H1 (cell line): ENCODE measurements at regions not wholly inside any gene's neighbourhood (a gene's known extent, or its start where the extent isn't known, plus 50 kb on each side); places are given as distances from the start of the nearest gene placed in this dataset.

Experiments
- CTCF ChIA-PET: fragments of 300-600 bp; sonication (Branson Sonifier 250); formaldehyde crosslinking; loops from one replicate; lab custom pipeline; 2021; ENCODE audit not compliant: partially characterized antibody; lab: Charles Lee
- POLR2A ChIA-PET: fragments of 300-600 bp; sonication (Branson Sonifier 250); formaldehyde crosslinking; loops from one replicate; lab custom pipeline; 2021; ENCODE audit warnings: inconsistent platforms; ENCODE audit not compliant: partially characterized antibody; lab: Charles Lee
- DNase-seq, 2 experiments: peaks; one replicate each; pipeline versions ENCODE4 v3.0.0 to v3.0.0-alpha.2; 2010 to 2022; ENCODE audit warnings: low spot score in 2 of 2, low read depth in 1 of 2, mixed read lengths in 1 of 2
- FAIRE-seq: peaks from 2 replicates; lab custom pipeline; 2011; peaks lifted over from hg19 to GRCh38; lab: Jason Lieb, UNC
- H2AFZ ChIP-seq: 2 replicates; pipeline ENCODE4 v1.8.1; 2012; ENCODE audit warnings: low read length, inconsistent platforms
- H2AK5ac ChIP-seq: 2 replicates; pipeline ENCODE4 v1.6.1; 2013; ENCODE audit warnings: low read depth, low read length
- H2BK120ac ChIP-seq: replicated peaks from 2 replicates; pipeline ENCODE3; 2013; ENCODE audit warnings: low read depth, low read length, inconsistent platforms
- H2BK12ac ChIP-seq: 2 replicates; pipeline ENCODE4 v1.6.1; 2013; ENCODE audit warnings: low read depth, low read length
- H2BK15ac ChIP-seq: 2 replicates; pipeline ENCODE4 v1.6.1; 2013; ENCODE audit warnings: low read length
- H2BK20ac ChIP-seq: 2 replicates; pipeline ENCODE4 v1.6.1; 2013; ENCODE audit warnings: low read length
- H2BK5ac ChIP-seq: 2 replicates; pipeline ENCODE4 v1.6.1; 2013; ENCODE audit warnings: low read depth, low read length
- H3K14ac ChIP-seq: 2 replicates; pipeline ENCODE4 v1.6.1; 2013; ENCODE audit warnings: inconsistent platforms; ENCODE audit not compliant: insufficient read length
- H3K18ac ChIP-seq: 2 replicates; pipeline ENCODE4 v1.6.1; 2013; ENCODE audit warnings: low read length; ENCODE audit errors: extremely low read depth
- H3K23ac ChIP-seq: 2 replicates; pipeline ENCODE4 v1.6.1; 2013; ENCODE audit warnings: inconsistent platforms; ENCODE audit not compliant: insufficient read length
- H3K23me2 ChIP-seq: 2 replicates; pipeline ENCODE4 v1.6.1; 2013; ENCODE audit warnings: low read depth, low read length
- H3K27ac ChIP-seq: 2 replicates; pipeline ENCODE4 v1.6.1; 2011; ENCODE audit warnings: low read depth, low read length, inconsistent platforms
- H3K27me3 ChIP-seq, 4 experiments: replicated peaks in 1 of 4; 1 replicate in 1 of 4; 2 replicates in 3 of 4; pipeline versions ENCODE4 v1.6.1 to v1.8.1; 2011 to 2013; ENCODE audit warnings: low read length in 3 of 4, mild to moderate bottlenecking in 3 of 4, inconsistent platforms in 2 of 4, mixed read lengths in 2 of 4, moderate library complexity in 1 of 4; ENCODE audit not compliant: control insufficient read depth in 3 of 4, insufficient read depth in 3 of 4; ENCODE audit errors: extremely low read depth in 1 of 4
- H3K36me3 ChIP-seq, 4 experiments: 2 replicates each; pipeline versions ENCODE4 v1.6.1 to v1.8.1; 2011 to 2013; ENCODE audit warnings: mild to moderate bottlenecking in 4 of 4, low read length in 3 of 4, moderate library complexity in 2 of 4, control low read depth in 1 of 4, inconsistent platforms in 1 of 4; ENCODE audit not compliant: insufficient read depth in 4 of 4, control insufficient read depth in 2 of 4
- H3K4ac ChIP-seq: replicated peaks from 2 replicates; pipeline ENCODE3; 2013; ENCODE audit warnings: low read length, low read depth, mixed read lengths, inconsistent platforms; ENCODE audit not compliant: insufficient read length
- H3K4me1 ChIP-seq, 4 experiments: replicated peaks in 1 of 4; 1 replicate in 1 of 4; 2 replicates in 3 of 4; pipeline versions ENCODE4 v1.6.1 to v1.8.1; 2011 to 2013; ENCODE audit warnings: low read length in 3 of 4, inconsistent platforms in 2 of 4, mixed read lengths in 1 of 4; ENCODE audit not compliant: insufficient read depth in 4 of 4, control insufficient read depth in 3 of 4
- H3K4me2 ChIP-seq, 2 experiments: 2 replicates each; pipeline versions ENCODE4 v1.6.1 to v1.8.1; 2011 to 2013; ENCODE audit warnings: low read depth in 2 of 2, low read length in 2 of 2, control low read depth in 1 of 2, inconsistent platforms in 1 of 2, mild to moderate bottlenecking in 1 of 2; ENCODE audit not compliant: insufficient read depth in 1 of 2
- H3K4me3 ChIP-seq, 4 experiments: fragments of 200-600, 300-600 bp in 1 of 4; sonication (generic), shearing (Covaris generic), sonication (Bioruptor Twin) in 1 of 4; 2 replicates each; pipeline versions ENCODE4 v1.5.1 to v1.8.1; 2011 to 2016; ENCODE audit warnings: low read length in 4 of 4, low read depth in 3 of 4, control low read depth in 2 of 4, inconsistent platforms in 2 of 4, mild to moderate bottlenecking in 2 of 4, mixed read lengths in 1 of 4, moderate library complexity in 1 of 4; ENCODE audit not compliant: insufficient read depth in 2 of 4; ENCODE audit errors: extremely low read depth in 1 of 4
- H3K56ac ChIP-seq: replicated peaks from 2 replicates; pipeline ENCODE3; 2013; ENCODE audit warnings: low read depth, mild to moderate bottlenecking, mixed read lengths, low read length, inconsistent platforms; ENCODE audit not compliant: insufficient read length
- H3K79me1 ChIP-seq: 2 replicates; pipeline ENCODE4 v1.6.1; 2013; ENCODE audit warnings: low read depth, low read length, control low read depth
- H3K79me2 ChIP-seq, 2 experiments: 2 replicates each; pipeline versions ENCODE4 v1.6.1 to v1.8.1; 2012 to 2013; ENCODE audit warnings: low read length in 2 of 2, mild to moderate bottlenecking in 2 of 2, inconsistent platforms in 1 of 2; ENCODE audit not compliant: insufficient read depth in 2 of 2, control insufficient read depth in 1 of 2
- H3K9ac ChIP-seq, 4 experiments: replicated peaks in 1 of 4; 1 replicate in 1 of 4; 2 replicates in 3 of 4; pipeline versions ENCODE4 v1.6.1 to v1.8.1; 2011 to 2013; ENCODE audit warnings: low read depth in 3 of 4, low read length in 3 of 4, control low read depth in 2 of 4, mild to moderate bottlenecking in 2 of 4, moderate library complexity in 2 of 4, inconsistent platforms in 1 of 4; ENCODE audit errors: extremely low read depth in 1 of 4
- H3K9me3 ChIP-seq, 2 experiments: 2 replicates each; pipeline versions ENCODE4 v1.6.1 to v1.8.1; 2012 to 2013; ENCODE audit warnings: mild to moderate bottlenecking in 2 of 2, moderate library complexity in 2 of 2, control low read depth in 1 of 2, inconsistent platforms in 1 of 2, low read depth in 1 of 2, low read length in 1 of 2, mixed read lengths in 1 of 2; ENCODE audit not compliant: insufficient read depth in 2 of 2
- H4K20me1 ChIP-seq, 2 experiments: replicated peaks in 1 of 2; 2 replicates each; pipeline versions ENCODE3 to v1.8.1; 2011 to 2013; ENCODE audit warnings: inconsistent platforms in 2 of 2, low read length in 2 of 2, mild to moderate bottlenecking in 1 of 2; ENCODE audit not compliant: insufficient read depth in 2 of 2, control insufficient read depth in 1 of 2
- H4K5ac ChIP-seq: 2 replicates; pipeline ENCODE4 v1.6.1; 2013; ENCODE audit warnings: low read length, low read depth, mixed read lengths, inconsistent platforms; ENCODE audit not compliant: insufficient read length
- H4K8ac ChIP-seq: 2 replicates; pipeline ENCODE4 v1.8.0; 2013; ENCODE audit warnings: mild to moderate bottlenecking, moderate library complexity, low read length, inconsistent platforms; ENCODE audit not compliant: insufficient read depth; ENCODE audit errors: extremely low read depth
- H4K91ac ChIP-seq: replicated peaks from 2 replicates; pipeline ENCODE3; 2013; ENCODE audit warnings: low read length, mixed read lengths, inconsistent platforms; ENCODE audit not compliant: insufficient read length
- ASH2L ChIP-seq: fragments of 200-600, 300-600 bp; sonication (generic); IDR thresholded peaks from one replicate; pipeline ENCODE4 v1.7.1; 2017; ENCODE audit warnings: low read length
- CBX5 ChIP-seq: fragments of 300-800, 300-1000 bp; sonication (generic); IDR thresholded peaks from 2 replicates; pipeline ENCODE4 v1.7.1; 2016; ENCODE audit warnings: antibody characterized with exemption, low read length, low read depth
- GTF2F1 ChIP-seq: IDR thresholded peaks from 2 replicates; pipeline ENCODE4 v1.6.1; 2012; ENCODE audit warnings: low read depth, low read length, improper control_type of control experiment, borderline replicate concordance
- KDM1A ChIP-seq: fragments of 200-600, 300-600 bp; sonication (generic); IDR thresholded peaks from 2 replicates; pipeline ENCODE4 v1.7.1; 2016; ENCODE audit warnings: mild to moderate bottlenecking, low read length, borderline replicate concordance
- NRF1 ChIP-seq: IDR thresholded peaks from 2 replicates; pipeline ENCODE4 v1.6.1; 2011; ENCODE audit warnings: mild to moderate bottlenecking, low read depth, low read length, improper control_type of control experiment
- RBBP5 ChIP-seq: IDR thresholded peaks from 2 replicates; pipeline ENCODE4 v1.7.1; 2012; ENCODE audit warnings: low read depth, mild to moderate bottlenecking, inconsistent platforms, low read length, moderate library complexity, borderline replicate concordance
- SP4 ChIP-seq: IDR thresholded peaks from 2 replicates; pipeline ENCODE4 v1.6.1; 2012; ENCODE audit warnings: low read length, inconsistent platforms
- SRF ChIP-seq: IDR thresholded peaks from 2 replicates; pipeline ENCODE4 v1.6.1; 2011; ENCODE audit warnings: mild to moderate bottlenecking, low read depth, low read length, moderate library complexity
- TAF1 ChIP-seq: IDR thresholded peaks from 2 replicates; pipeline ENCODE4 v1.6.1; 2011; ENCODE audit warnings: mild to moderate bottlenecking, low read depth, low read length
- YY1 ChIP-seq: IDR thresholded peaks from 2 replicates; pipeline ENCODE4 v1.6.1; 2011; ENCODE audit warnings: low read depth, mild to moderate bottlenecking, low read length
- WGBS, 2 experiments: shearing (Covaris generic) in 1 of 2; methylation state at CpG; one replicate each; pipeline versions ENCODE4 v1.1.6 to v1.1.7; 2013 to 2015; ENCODE audit warnings: low lambda C conversion rate in 2 of 2, mixed read lengths in 2 of 2, inconsistent platforms in 1 of 2, low coverage in 1 of 2, missing lambda C conversion rate in 1 of 2; ENCODE audit not compliant: insufficient replicate concordance in 2 of 2, insufficient coverage in 1 of 2, insufficient read length in 1 of 2; ENCODE audit errors: extremely low coverage in 1 of 2, missing lambda C conversion rate in 1 of 2; 5-methylcytosine and 5-hydroxymethylcytosine counted together
- TF ChIP-seq, protein P1 (sequence below): IDR thresholded peaks from 2 replicates; pipeline ENCODE4 v1.6.1; 2011; ENCODE audit warnings: low read depth, mild to moderate bottlenecking, low read length; ENCODE audit not compliant: insufficient read depth

DNA sequence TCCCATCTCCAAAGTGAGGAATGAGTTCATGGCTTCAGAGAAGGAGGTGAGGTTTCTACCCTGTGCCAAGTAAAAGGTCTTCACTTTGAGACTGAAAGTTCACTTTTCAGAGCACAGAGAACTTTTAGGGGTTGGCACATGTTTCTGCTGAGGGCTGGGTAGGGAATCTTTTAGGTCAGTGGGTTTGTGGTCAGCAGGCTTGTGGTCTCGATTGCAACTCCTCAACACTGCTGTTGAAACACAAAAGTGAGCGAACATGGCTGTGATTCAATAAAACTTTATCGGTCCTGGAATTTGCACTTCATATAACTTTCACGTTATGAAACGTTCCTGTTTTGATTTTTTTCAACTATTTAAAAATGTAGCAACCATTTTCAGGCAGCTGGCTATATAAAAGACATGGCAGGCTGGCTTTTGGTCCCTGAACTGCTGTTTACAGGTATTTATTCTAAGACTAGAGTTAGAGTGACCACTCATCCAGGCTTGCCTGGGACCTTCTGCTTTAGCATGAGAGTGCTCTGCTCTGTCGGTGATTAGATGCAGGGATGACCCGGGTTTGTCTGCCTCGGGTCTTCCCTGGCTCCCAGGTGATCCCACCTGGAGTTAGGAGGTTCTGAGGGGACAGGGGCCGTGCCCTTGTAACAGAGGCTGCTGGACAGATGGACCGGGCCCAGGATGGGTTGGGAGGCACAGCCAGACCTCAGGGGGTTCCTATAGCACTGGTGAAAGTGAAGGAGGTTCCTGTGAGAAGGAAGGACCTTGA, 62.7 kb upstream of the TAF1B start:
- peaks cover 2% of the 10 kb centered on the region; the same call in 1 of the 2 replicates for H3K23me2 ChIP-seq
- TF ChIP-seq SP4, result no peak
- TF ChIP-seq CBX5, result no peak
- TF ChIP-seq, protein P1, sequence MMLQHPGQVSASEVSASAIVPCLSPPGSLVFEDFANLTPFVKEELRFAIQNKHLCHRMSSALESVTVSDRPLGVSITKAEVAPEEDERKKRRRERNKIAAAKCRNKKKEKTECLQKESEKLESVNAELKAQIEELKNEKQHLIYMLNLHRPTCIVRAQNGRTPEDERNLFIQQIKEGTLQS, result no peak
- TF ChIP-seq GTF2F1, result no peak
- no peak for TF ChIP-seq KDM1A
- TF ChIP-seq YY1, result no peak
- TF ChIP-seq RBBP5, result no peak
- TF ChIP-seq SRF, result no peak
- no peak for TF ChIP-seq NRF1
- no peak for TF ChIP-seq ASH2L
- no peak for TF ChIP-seq TAF1
- H3K18ac ChIP-seq, result no peak overlapping the region
- H4K91ac ChIP-seq, result no peak overlapping the region
- no peak overlapping the region for H3K27ac ChIP-seq
- H3K56ac ChIP-seq, result no peak overlapping the region
- H3K9me3 ChIP-seq, result no peaks in the 10 kb centered on the region; a peak in 1 of 4 replicates
- no peaks in the 10 kb centered on the region for H3K79me1 ChIP-seq
- H2BK15ac ChIP-seq, result no peak overlapping the region
- no peak overlapping the region for H2AK5ac ChIP-seq
- H3K4me2 ChIP-seq, result no peak overlapping the region
- H3K27me3 ChIP-seq, result no peaks in the 10 kb centered on the region
- H4K20me1 ChIP-seq, result no peaks in the 10 kb centered on the region
- no peak overlapping the region for H2BK12ac ChIP-seq
- no peak overlapping the region for H2BK120ac ChIP-seq
- ChIA-PET POLR2A (no interaction called here), CTCF (interaction anchor here (4.3 to 7.2 kb wide), 2 partner anchors 11 to 20 kb away, joined by 36 to 47 read pairs; no protein-coding TSS in a partner anchor)
- no peaks in the 10 kb centered on the region for H3K36me3 ChIP-seq
- WGBS, 2 experiments, result 89% methylated on average over 10 of the region's 10 CpGs; no CpG with 5 or more reads in 1 of the 2 experiments
- H3K4me1 ChIP-seq, result no peaks in the 10 kb centered on the region
- no peaks in the 10 kb centered on the region for H3K79me2 ChIP-seq
- H4K8ac ChIP-seq, result no peak overlapping the region
- H4K5ac ChIP-seq, result no peak overlapping the region
- no peak for FAIRE-seq
- H3K4me3 ChIP-seq, result no peak overlapping the region
- H2AFZ ChIP-seq, result no peak overlapping the region; the same call in 1 of the 2 replicates
- no peak overlapping the region for H3K23ac ChIP-seq
- no peak for DNase-seq
- H3K14ac ChIP-seq, result no peak overlapping the region
- H2BK20ac ChIP-seq, result no peak overlapping the region
- H3K4ac ChIP-seq, result no peak overlapping the region
- H2BK5ac ChIP-seq, result no peak overlapping the region
- H3K9ac ChIP-seq, result no peak overlapping the region
